NCI-H774 (cell line): ENCODE measurements at regions not wholly inside any gene's neighbourhood (a gene's known extent, or its start where the extent isn't known, plus 50 kb on each side); places are given as distances from the start of the nearest gene placed in this dataset.
"Not testable (repeated sequence)": the region's sequence is repeated elsewhere in the genome, so short reads cannot be mapped to it uniquely, and the experiment has no call there.

Experiments used
- DNase-seq: peaks from one replicate; lab custom pipeline; 2025; lab: John Stamatoyannopoulos, UW

DNA sequence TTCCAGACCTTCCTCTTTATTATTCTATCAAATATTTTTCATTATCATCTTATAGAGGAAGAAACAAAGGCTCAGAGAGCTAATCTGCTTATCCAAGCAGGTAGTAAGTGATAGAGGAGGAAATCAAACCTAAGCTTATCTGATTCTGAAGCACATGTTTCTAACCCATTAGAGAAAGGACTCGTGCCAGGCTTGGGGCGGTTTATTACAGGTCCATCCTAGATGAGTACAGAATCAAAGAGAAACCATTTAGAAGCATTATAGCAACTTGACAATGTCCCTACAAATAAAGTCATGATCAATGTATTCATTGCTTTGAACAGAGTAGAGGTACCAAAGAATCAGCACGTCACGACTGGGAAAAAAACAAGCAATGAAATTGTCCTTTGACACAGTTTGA lies 303.0 kb downstream of the CYRIA start:
- DNase-seq, result no peak

DNA sequence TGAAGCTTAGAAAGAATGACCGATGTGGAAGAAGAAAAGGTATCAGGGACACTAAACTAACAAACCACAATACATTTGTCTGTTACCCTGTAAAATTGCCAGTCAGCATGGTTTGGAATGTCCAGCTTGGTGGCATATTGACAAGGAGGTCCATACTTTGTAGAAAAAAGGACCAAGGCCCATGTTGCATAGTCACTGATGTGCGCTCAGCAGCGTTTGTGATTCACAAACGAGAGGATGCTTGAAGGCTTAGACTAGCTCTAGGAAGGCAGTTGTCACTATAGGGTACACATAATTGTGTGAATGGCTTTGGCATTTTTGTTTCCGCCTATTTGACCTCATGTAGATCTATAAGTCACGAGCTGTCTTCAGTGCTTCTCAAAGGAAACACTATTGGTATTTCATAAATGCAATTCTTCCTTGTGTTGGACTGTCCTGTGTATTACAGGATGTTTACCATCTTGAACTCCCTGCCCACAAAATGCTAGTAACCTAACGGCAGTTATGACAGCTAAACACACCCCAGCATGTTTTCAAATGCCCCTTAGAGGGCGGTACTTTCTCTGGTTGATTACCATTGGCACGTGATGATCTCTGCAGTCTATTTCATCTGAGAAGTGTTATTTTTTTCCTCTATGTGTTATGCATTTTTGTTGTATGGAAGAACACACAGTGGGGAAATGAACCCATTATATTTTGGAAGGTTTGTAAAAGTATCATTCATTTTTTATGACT lies 304.2 kb downstream of the CYRIA start:
- DNase-seq, result no peak

DNA sequence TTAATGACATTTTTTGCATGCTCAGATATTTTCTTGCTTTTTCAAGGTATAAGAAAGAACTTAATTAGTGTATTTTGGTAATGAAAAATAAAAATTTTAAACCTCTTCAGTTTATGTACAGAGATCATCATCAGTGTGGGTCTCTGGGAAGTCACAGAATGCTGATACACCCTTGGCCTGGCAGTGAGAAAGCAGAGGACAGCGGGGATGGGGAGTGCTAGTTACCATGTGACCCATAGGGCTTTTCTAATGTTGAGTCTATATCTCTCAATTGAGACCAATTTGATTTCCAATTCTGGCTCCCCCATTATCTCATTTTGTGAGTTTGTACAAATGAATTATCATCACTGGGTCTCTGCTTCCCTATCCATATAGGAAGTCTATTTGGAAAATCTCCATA lies 305.7 kb downstream of the CYRIA start:
- DNase-seq, result no peak

DNA sequence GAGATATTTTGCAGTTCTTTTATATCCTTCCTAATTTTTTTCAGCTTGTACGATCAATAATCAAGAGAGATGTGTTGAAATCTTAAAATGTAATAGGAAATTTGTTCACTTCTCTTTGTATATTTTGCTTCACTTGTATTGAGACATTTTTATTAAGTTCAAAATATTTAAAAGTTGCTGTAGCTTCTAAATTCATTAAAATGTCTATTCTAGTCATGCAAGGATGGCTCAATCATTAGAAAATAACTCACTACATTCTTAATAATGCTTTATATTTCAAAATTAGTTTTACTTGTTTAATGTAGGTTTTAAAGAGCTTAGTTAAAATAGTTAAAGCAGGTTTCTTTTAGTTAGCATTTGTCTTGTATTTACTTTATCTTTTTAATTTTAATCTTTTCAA lies 308.4 kb downstream of the CYRIA start:
- no peak for DNase-seq

DNA sequence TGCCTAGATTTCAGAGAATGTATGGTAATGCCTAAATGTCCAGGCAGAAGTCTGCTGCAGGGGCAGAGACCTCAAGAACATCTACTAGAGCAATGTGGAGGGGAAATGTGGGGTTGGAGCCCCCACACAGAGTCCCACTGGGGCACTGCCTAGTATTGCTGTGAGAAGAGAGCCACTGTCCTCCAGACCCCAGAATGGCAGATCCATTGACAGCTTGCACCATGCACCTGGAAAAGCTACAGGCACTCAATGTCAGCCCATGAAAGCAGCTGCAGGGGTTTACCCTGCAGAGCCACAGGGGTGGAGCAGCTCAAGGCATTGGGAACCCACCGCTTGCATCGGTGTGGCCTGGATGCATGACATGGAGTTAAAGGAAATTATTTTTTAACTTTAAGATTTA lies 314.1 kb downstream of the CYRIA start:
- DNase-seq, result no peak

DNA sequence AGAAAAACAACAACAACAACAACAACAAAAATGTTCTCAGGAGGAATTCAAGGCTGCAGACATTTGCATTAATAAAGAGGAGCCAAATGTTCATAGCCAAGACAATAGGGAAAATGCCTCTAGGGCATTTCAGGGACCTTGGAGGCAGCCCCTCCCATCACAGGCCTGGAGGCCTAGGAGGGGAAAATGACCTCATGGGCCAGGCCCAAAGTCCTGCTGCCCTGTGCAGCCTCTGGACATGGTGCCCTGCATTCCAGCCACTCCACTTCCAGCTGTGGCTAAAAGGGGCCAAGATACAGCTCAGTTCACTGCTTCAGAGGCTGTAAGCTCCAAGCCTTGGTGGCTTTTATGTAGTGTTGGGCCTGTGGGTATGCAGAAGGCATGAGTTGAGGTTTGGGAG lies 314.5 kb downstream of the CYRIA start:
- no peak for DNase-seq

DNA sequence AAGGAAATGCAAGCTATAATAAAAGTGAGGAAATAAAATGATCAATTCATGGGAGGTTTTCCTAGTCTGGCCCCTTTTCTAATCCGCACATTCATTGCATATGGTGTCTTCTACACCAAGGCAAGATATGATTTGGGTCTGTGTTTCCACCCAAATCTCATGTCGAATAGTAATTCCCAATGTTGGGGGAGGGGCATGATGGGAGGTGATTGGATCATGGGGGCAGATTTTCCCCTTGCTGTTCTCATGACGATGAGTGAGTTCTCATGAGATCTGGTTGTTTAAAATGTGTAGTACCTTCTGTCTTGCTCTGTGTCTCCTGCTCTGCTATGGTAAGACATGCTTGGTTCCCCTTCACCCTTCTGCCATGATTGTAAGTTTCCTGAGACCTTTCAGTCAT lies 315.4 kb downstream of the CYRIA start:
- no peak for DNase-seq

DNA sequence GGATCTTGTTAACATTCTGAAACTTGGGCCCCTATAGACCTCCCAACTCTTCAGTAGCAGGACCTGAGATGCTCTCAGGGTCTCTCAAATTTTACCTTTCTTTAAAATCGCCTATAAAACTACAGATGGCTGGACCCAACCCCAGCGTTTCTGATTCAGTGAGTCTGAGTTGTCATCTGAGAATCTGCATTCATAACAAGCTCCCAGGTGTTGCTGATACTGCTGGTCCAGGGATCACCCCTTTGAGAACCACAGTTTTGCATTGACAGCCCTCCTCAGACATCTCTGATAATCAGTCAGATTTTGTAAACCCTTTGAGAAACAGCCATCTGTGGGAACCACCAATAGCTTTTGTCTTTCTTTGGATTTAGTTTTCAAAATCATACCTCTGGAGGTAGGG lies 315.8 kb downstream of the CYRIA start:
- no peak for DNase-seq

DNA sequence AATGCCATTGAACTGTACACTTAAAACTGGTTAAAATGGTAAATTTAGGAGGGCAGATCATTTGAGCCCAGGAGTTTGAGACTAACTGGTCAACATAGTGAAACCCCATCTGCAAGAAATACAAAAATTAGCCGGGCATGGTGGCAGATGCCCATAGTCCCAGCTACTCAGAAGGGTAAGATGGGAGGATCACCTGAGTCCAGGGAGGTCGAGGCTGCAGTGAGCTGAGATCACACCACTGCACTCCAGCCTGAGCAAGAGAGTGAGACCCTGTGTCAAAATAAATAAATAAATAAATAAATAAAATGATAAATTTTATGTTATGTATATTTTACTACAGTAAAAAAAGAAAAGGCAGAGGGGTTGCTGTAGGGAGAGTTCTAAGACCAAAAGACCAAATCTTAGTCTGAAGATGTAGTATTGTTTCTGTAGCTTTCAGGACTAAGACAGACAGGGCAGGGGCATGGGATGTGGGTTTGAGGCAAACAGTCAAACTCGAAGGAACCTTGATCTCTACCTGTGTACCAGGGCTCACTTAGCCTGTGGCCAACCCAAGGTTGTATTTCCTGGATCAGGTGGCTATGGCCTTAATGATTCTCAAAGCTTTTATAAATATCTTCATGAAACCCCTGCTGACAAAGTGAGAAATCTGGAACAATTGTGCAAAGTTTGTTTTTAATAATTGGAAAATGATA lies 316.7 kb downstream of the CYRIA start:
- no peak for DNase-seq

DNA sequence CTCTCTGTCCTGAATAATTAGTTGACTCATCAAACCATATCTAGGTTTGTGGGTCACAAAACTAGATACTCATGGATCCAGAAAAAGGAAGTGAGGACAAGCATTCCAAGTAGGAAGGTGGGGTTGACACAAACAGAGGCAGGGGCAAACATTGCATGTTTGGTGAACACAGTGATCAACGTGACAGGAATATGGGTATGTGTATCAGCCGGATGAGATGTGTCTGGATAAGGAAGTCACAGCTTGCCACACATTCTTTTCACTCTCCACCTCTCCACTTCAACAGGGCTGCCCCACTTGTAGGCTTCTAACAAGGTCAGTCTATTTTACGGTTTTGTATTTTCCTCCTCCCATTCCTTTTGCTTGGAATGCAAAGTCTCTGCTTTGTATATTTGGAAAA lies 319.0 kb downstream of the CYRIA start:
- DNase-seq, result no peak

DNA sequence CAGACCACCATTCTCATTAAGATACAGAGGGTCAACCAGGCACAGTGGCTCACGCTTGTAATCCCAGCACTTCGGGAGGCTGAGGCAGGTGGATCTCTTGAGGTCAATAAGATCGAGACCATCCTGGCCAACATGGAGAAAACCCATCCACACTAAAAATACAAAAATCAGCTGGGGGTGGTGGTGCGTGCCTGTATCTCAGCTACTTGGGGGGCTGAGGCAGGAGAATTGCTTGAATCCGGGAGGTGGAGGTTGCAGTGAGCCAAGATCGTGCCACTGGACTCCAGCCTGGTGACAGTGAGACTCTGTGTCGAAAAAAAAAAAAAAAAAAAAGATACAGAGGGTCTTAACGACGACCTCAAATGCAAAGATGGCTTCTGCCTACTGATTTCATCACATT lies 320.4 kb downstream of the CYRIA start:
- DNase-seq, result not testable (repeated sequence)

DNA sequence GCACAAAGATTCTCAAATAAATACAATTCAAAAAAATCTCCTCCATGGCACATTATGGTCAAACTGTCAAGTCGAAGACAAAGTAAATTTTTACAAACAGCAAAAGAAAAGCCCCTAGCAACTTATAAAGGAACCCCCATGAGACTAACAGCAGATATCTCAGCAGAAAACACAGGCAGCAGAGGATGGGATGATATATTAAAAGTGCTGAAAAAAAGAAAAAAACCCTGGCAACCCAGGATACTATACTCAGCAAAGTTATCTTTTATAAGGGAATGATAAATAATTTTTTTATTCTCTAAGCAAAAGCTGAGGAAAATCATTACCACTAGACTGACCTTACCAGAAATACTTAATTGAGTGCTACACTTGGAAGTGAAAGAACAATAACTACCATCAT lies 326.4 kb downstream of the CYRIA start:
- no peak for DNase-seq

DNA sequence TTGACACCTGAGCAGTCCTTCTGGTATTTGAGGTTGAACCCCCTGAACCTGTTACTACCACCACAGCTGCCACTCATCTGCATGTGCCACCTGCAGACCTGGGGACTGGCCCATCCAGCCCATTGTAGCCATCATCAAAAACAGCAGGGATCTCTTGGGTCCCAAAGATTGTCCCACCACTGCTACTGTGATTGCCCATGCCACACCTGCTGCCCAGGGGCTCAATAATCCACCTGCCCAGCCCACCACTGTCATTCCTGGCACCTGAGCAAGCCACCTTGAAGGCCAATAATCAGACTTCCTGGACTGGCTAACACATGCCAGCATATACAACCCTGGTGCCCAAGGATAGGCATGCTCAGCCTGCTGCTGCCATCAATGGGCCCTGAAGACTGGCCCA lies 327.6 kb downstream of the CYRIA start:
- no peak for DNase-seq

DNA sequence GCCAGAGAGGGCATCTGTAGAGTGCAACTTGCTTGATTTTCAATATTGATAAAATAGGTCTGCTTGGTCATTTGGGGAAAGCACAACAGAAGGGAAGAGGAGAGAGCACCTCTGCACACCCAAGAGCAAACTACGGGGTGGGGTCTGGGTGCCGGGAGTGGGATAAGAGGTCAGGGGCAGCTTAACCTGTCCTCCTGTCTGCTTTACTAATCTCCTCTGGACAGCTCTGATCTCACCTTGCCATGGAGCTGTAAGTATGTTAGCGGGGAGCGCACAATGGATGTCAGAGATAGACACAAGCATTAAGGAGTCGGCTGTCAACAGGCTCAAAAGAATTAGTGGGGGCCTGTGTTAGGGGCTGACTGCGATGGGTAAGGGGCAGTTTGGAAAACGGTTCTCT lies 328.7 kb downstream of the CYRIA start:
- DNase-seq, result no peak

DNA sequence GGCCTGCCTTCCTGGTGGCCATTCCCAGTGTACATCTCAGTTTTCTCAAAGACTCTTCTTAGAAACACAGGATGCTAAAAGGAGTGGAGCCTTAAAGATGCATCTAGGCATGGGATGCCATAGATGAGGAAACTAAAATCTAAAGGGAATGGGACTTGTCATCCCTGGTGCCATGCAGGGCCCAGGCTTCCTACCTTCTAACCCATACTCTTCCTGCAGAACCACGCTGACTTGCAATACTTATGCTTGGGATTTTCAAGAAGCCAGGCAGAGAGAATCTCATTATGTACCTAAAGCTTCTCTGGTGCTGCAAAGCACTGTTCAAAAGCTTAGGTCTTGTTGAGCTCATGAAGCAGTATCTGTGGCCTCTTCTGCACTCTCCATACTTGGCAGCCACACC lies 329.1 kb downstream of the CYRIA start:
- DNase-seq, result no peak

DNA sequence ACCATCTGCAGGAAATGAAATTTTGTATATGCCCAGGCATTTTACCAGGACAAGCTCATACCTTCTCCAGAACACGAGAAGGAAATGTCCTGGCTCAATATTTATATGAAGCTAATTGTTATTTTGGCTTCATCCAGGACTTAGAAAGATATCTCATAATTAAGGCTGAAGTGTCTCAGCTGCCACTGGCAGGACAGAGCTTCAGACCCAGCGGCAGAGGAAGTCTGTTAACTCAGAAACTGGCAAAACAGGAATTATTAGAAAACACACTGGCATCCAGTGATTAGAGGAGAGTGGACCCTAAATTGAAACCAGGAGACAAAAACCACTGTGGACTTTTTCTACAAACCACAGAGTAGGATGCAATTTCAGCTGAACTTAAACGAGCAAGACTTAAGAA lies 329.7 kb downstream of the CYRIA start:
- no peak for DNase-seq

DNA sequence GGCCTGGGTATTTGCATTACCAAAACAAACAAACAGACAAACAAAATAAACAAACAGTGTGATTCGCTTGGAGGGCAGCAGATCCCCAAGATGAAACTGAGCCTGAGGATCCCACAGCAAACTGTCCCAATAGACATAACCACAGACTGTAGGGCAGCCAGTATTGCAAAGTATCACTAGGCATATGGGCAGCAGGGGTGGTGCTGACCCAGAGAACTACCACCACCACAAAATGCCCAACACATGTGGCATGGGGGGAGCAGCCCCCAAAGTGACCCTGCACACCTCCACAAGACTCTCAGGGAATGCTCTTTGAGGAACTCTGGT lies 330.1 kb downstream of the CYRIA start:
- DNase-seq, result no peak

DNA sequence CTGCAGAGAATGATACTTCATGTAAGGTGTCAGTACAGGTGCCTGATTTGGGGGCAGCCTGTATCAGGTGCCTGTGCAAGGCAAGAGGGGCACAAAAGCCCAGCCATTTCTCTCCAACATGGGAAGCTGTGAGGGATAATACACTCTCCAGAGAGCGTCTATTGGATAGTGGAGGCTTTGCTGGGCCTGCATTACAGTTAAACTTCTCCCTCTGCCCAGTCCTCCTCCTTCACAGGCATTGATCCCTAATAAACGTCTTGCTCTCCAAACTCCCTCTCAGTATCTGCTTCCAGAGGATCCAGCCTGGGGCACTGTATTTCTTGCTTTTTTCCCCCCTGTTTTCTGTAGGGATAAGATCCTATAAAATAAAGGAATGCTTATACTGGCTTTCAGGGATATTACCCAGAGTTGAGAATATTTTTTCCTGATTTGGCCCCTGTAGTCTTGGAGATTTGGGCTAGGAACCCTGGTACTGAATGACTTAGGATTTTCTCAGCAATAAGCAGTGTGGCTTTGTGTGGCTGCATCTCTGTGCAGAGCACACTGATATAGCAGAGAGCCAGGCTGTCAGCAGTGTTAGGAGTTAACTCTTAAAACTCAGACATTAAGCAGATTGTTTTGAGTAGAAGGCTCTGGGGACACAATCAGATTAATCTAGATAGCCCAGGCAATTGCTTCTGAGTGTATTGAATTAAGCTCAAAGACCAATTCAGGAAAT lies 330.6 kb downstream of the CYRIA start:
- no peak for DNase-seq

DNA sequence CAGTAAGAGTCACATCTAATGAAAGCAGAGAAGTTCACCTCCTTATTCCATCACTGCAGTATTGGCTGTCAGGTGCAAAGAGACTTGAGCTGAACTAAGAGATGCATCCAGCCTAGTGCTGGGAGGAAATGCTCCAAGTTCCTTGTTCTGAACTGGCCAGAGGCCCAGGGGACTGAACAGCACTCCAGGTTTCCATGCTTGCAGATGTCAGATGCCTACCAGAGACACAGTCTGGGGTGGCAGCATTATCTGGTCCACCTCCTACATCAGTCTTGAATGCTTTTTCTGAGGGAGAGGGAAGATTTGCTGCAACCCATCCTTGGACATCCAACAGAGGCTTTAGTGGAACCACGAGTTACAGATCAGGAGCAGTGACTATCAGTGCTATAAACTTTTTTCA lies 331.3 kb downstream of the CYRIA start:
- DNase-seq, result no peak

DNA sequence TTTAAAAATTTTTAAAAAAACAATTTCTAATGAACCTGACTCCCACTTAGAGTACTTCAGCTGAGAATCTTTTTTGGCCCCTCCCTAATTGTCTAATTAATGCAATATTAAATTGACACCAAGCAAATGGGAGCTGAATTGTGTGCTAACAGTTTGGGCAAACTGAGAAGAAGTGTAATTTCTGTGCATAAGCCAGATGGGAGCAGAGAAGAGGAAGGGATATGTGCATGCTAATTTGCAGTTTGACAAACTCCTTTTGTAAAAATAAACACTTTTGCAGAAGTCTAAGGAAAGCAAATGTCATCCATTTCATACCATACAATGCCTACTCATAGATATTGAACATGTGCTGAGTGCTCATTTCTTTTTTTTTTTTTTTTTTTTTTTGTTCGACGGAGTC lies 332.0 kb downstream of the CYRIA start:
- DNase-seq, result no peak

DNA sequence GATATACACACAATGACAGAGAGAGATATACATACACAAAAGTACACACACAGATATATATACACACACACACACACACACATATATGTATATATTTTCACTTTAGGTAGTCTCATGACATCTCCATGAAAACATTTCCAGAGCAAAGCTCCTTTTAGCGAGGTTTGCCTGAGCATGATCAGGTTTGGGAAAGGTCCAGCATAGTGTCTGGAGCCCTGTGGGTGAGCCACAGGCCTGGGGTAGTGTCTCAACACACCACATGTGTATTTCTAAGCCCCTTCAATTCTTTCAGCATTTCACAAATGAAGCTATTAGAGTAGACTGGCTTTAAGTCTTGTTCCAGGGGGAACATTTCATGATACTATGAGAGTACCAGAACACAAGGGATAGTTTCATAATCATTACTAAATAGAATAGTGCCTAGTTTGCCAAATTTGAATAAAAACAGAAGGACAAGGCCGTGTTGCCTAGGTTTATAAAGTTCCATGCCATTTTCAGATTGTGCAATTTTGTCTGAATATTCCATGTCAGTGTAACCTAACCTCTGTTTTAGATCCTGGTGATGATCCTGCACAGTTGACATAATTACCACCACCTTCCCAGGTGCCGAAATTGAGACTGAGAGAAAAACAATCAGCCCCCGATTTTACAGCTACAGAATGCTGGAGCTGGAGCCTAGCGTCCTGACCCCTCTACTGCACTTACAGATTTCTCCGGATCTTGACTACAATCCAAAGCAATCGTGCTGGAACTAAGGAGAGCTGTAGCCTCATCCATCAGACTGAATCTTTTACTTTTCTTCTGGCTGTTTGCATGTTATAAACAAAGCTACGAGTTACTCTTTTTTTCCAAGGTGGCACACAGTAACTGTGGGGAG lies 332.7 kb downstream of the CYRIA start:
- no peak for DNase-seq

DNA sequence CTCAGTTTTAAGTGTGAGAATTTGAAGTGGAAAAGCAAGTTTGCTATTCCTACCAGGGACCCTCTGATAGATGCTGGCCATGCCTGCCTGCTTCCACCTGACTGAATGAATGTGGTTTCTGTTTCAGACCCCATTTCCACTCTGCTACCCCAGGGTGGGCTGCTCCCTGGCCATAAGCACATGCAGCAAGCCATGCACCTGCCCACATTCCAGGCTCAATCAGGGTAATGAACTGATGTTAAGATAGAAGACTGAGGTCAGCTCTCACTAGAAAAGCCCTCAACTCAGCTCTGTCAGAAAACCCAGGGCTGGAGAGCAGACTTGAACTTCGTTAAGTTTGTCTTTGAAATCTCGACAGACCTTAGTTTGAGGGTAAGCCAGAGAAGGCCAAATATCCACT lies 333.9 kb downstream of the CYRIA start:
- no peak for DNase-seq

DNA sequence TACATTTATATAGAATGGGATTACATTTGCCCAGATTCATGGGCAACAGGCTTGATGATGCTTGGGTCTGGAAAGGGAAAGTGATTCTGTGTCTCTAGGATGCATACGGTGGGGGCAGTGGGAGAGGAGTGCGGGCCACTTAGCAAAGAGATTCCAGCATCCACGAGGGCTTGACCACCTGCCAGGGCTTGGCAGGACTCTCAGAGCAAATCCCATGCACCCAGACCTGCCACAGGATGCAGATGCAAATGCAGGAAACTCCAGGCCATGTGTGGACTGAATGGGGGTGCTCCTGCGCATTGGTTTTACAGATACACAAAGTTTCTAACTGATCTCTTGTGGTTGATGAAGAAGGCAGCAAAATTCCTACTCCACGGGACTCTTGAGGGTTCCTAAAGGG lies 334.7 kb downstream of the CYRIA start:
- no peak for DNase-seq
